ENCODE measurements at regions not wholly inside any gene's neighbourhood (a gene's known extent, or its start where the extent isn't known, plus 50 kb on each side); places are given as distances from the start of the nearest gene placed in this dataset.

DNA sequence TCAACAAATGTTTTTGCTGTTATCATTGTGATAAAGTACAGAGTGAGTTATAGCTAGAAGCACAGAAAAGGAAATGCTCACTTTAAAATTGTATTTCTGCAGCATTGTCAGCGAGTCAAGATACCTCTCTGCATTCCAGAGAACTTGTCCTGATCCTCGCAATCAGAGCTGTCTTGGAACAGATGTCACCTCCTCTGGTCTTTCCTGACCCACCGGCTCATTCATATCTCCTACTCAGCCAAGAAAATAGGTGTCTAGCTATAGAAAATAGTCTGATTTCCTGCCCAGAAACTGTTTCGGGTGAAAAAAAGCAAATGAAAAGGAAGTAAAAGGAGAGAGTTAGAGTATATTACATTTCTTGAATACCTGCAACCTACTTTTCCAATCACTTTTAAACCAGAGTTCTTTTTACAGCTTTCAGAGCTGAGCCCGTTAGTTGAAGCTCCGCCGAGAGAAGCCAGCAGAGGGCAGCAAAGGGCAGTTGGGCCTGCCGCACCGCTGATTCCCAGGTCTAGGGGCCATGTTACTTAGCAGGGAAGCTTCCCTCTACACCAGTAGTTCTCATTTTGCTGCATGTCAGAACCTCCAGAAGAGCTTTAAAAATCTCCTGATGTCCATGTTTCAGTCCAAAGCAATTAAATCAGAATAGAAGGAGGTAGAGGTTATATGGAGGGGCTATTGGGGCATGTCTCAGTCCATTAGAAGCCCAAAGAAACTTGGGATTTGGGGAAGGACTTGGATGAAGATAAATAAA lies 185.7 kb upstream of the THRB start:
- Histone ChIP-seq H3K4me3 (no peak overlapping the region), H3K9me3 (no peaks in the 10 kb centered on the region), H3K4me1 (peaks cover 0 to 8% (median 3%) of the 10 kb centered on the region in 4 donors), H3K27me3 (no peaks in the 10 kb centered on the region), H3K27ac (no peak overlapping the region), H3K36me3 (no peaks in the 10 kb centered on the region)
- 26% methylated on average over 9 of the region's 9 CpGs for WGBS (ENCODE audit: insufficient coverage, low coverage, low lambda C conversion rate, missing lambda C conversion rate)
- TF ChIP-seq, protein P1, sequence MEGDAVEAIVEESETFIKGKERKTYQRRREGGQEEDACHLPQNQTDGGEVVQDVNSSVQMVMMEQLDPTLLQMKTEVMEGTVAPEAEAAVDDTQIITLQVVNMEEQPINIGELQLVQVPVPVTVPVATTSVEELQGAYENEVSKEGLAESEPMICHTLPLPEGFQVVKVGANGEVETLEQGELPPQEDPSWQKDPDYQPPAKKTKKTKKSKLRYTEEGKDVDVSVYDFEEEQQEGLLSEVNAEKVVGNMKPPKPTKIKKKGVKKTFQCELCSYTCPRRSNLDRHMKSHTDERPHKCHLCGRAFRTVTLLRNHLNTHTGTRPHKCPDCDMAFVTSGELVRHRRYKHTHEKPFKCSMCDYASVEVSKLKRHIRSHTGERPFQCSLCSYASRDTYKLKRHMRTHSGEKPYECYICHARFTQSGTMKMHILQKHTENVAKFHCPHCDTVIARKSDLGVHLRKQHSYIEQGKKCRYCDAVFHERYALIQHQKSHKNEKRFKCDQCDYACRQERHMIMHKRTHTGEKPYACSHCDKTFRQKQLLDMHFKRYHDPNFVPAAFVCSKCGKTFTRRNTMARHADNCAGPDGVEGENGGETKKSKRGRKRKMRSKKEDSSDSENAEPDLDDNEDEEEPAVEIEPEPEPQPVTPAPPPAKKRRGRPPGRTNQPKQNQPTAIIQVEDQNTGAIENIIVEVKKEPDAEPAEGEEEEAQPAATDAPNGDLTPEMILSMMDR (IDR thresholded peaks at IDR 0.05), result peak; percentile 59 to 92 (median 91)
- TF ChIP-seq POLR2A (IDR thresholded peaks at IDR 0.05), result no peak
- intact Hi-C loops (cut with DNase I), result loop anchor here in 1 of 2 donors (10.0 kb wide), 1 partner anchor 676 kb away; no protein-coding TSS in a partner anchor
- DNase-seq, result peak; percentile 63 to 73 (median 70)
- peak; percentile 85 to 92 (median 87) for ATAC-seq

- Histone ChIP-seq H3K9me3 (no peaks in the 10 kb centered on the region), H3K4me1 (peaks cover 0 to 8% (median 3%) of the 10 kb centered on the region in 4 donors), H3K36me3 (no peaks in the 10 kb centered on the region), H3K27me3 (no peaks in the 10 kb centered on the region), H3K27ac (no peak overlapping the region), H3K4me3 (no peak overlapping the region)
- no peak for DNase-seq
- 86% methylated on average over 7 of the region's 7 CpGs for WGBS (ENCODE audit: insufficient coverage, low coverage, low lambda C conversion rate, missing lambda C conversion rate)
- no peak for ATAC-seq
- intact Hi-C loops (cut with DNase I), result loop anchor here in 1 of 2 donors (10.0 kb wide), 1 partner anchor 677 kb away; no protein-coding TSS in a partner anchor
- TF ChIP-seq, protein P1 (IDR thresholded peaks at IDR 0.05), result no peak
- TF ChIP-seq POLR2A (IDR thresholded peaks at IDR 0.05), result no peak
Observed at GRCh38 chr3:24682141-24682547, 187.5 kb upstream of the THRB start.

DNA sequence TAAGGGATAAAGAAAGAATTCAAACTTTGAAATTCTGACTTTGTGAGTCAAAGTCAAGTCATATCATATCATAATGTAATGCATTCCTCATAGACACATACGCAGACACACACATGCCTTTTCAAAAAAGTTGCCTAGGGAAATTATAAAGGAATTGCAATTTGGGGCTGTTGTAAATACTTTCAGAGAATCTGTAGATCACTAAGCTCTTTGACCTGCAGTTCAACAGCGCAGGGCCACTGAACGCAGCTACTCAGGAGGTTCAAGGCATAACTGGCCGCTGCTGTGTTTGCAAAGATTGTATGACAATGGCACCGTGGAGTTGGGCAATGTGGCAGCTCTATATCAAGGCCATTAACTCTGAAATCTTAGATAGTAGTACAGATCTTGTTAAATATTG lies 188.4 kb upstream of the THRB start:
- Histone ChIP-seq H3K36me3 (no peaks in the 10 kb centered on the region), H3K4me1 (peaks cover 0 to 8% (median 3%) of the 10 kb centered on the region in 4 donors), H3K27me3 (no peaks in the 10 kb centered on the region), H3K4me3 (no peak overlapping the region), H3K27ac (no peak overlapping the region), H3K9me3 (no peaks in the 10 kb centered on the region)
- DNase-seq (peak; percentile 43 to 71 (median 66)), ATAC-seq (peak; percentile 72 to 90 (median 86))
- WGBS (ENCODE audit: insufficient coverage, low coverage, low lambda C conversion rate, missing lambda C conversion rate), result 36% methylated on average over 5 of the region's 5 CpGs
- intact Hi-C loops (cut with DNase I), result loop anchor here in 1 of 2 donors (10.0 kb wide), 1 partner anchor 678 kb away; no protein-coding TSS in a partner anchor
- no peak for TF ChIP-seq POLR2A (IDR thresholded peaks at IDR 0.05)
- TF ChIP-seq, protein P1 (IDR thresholded peaks at IDR 0.05), result no peak

DNA sequence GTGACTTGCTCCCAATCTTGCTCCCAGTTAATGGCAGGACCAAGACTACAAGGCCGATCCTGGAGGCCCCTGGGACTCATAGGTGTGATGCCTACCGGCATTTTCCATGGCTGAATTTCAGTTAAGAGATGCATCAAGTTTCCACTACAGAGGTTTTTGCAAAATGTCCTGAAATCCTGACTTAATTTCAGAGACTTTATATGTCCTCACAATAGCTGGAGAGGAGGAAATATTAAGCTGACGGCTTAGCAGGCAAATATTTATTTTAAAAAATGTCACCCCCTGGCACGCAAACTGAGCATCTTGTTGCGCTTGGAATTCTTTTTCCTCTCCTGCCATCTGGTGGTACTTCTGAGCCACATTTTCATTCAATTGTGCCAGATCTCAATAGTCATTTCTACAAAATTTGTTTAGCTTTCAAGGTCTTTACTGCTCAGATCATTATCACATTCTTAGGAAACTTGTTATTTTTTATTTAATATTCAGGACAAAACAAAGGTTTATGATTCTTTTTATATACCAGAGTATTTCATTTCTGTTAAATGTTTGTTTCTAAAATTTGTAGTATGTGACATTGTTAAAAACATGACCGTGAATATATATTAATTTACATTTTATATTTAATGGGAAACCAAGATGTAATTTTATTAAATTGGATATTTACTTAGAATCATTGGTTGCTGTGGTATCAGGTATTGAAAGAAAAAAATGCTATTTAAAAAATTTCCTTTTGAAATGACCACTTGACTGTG lies 189.2 kb upstream of the THRB start:
- intact Hi-C loops (cut with DNase I), result loop anchor here in 1 of 2 donors (10.0 kb wide), 1 partner anchor 679 kb away; no protein-coding TSS in a partner anchor
- H3K27ac ChIP-seq, result no peak overlapping the region
- H3K4me3 ChIP-seq, result peak overlapping the region in 1 of 3 donors; percentile 17
- ATAC-seq (peak; percentile 62 to 78 (median 72)), DNase-seq (no peak)
- H3K36me3 ChIP-seq, result no peaks in the 10 kb centered on the region
- WGBS (ENCODE audit: insufficient coverage, low coverage, low lambda C conversion rate, missing lambda C conversion rate), result 36% methylated on average over 6 of the region's 6 CpGs
- H3K27me3 ChIP-seq, result no peaks in the 10 kb centered on the region
- H3K4me1 ChIP-seq, result peaks cover 0 to 8% (median 3%) of the 10 kb centered on the region in 4 donors
- TF ChIP-seq, protein P1 (IDR thresholded peaks at IDR 0.05), result peak; percentile 57 to 70 (median 64)
- no peak for TF ChIP-seq POLR2A (IDR thresholded peaks at IDR 0.05)
- no peaks in the 10 kb centered on the region for H3K9me3 ChIP-seq

All from right lobe of liver (tissue), 6 donors.